Fibroblast of villous mesenchyme (primary cell): ENCODE measurements at regions not wholly inside any gene's neighbourhood (a gene's known extent, or its start where the extent isn't known, plus 50 kb on each side); places are given as distances from the start of the nearest gene placed in this dataset.

Experiments used
- DNase-seq: peaks from one replicate; pipeline ENCODE4 v3.0.0-alpha.2; 2010; ENCODE audit warnings: low read depth
- H3K4me3 ChIP-seq: 2 replicates; pipeline ENCODE4 v1.5.1; 2011; ENCODE audit warnings: low read depth, mild to moderate bottlenecking, low read length
- CTCF ChIP-seq: IDR thresholded peaks from 2 replicates; pipeline ENCODE4 v1.5.1; 2012; ENCODE audit warnings: low read depth, mild to moderate bottlenecking, low read length; ENCODE audit not compliant: insufficient read depth

DNA sequence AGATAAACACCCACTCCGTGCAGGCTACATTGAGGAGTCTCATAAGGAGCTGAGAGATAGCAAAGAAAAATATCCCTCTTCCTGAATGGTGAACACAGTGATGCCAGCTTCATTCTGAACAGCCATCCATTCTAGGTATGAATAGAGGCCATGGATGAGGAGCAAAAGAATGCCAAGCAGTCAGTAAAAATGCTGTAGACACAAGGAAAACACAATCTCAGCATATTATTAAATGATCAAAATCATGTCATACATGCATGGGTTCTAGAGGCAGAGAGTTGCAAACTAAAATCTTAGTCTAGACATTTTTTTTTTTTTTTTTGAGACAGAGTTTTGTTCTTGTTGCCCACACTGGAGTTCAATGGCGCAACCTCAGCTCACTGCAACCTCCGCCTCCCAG is 313.0 kb downstream of the SOX9 start:
- no peak for TF ChIP-seq CTCF
- DNase-seq: no peak
- H3K4me3 ChIP-seq: no peak overlapping the region

DNA sequence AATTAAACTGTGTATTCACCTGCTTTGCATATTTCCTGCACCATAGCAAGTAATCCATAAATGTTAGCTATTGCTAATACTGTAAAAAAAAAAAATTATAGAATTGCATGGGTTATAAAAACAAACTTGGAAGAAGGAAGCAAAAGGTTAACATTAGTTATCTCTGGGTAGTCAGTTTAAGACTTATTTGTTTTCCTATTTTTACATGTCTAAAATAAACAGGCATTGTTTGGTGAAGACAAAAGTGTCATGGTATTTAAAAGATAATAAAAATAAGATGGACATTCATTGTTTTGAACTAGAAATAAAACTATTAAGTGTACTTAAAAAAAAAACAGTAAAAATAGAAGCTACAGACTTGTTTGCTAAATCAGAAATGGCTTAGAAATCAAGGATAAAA is 313.8 kb downstream of the SOX9 start:
- TF ChIP-seq CTCF: no peak
- H3K4me3 ChIP-seq: no peak overlapping the region
- DNase-seq: no peak

DNA sequence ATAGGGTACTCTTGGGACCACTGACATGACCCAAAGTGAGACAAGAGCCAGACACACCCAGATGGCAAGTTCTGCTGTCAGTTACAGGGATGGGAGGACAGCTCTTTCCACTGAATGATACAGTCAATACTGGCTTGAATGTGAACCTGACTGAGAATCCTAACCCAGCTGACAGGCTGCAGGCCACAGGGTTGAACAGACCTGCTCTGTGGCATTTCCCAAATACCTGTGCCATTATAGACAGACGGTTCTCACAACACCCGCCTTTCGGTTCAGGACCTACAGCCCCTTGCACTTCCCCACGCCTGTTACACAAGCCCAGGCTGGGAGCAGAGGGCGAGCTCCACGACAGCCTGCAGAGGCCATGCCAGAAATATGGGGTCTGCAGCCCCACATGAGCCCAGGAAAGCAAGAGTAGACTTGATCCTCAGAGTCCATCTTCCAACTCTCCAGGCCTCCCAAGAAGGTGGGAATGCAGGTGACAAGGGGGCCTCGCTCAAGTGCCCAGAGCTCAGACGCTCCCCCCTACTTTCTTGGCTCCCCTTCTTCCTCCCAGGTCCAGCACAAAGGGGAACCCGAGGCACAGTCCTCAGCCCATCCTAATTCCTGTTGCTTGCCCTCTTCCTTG is 314.3 kb downstream of the SOX9 start:
- no peak overlapping the region for H3K4me3 ChIP-seq
- no peak for DNase-seq
- TF ChIP-seq CTCF: no peak

GRCh38 chr17:72438783-72439182 is 318.0 kb downstream of the SOX9 start:
- no peak overlapping the region for H3K4me3 ChIP-seq
- TF ChIP-seq CTCF: no peak
- no peak for DNase-seq

- DNase-seq: no peak
- H3K4me3 ChIP-seq: no peak overlapping the region
- no peak for TF ChIP-seq CTCF
These were observed 319.2 kb downstream of the SOX9 start for GRCh38 chr17:72439893-72440502.

GRCh38 chr17:72440961-72441360 is 320.1 kb downstream of the SOX9 start:
- no peak for TF ChIP-seq CTCF
- no peak for DNase-seq
- H3K4me3 ChIP-seq: no peak overlapping the region

DNA sequence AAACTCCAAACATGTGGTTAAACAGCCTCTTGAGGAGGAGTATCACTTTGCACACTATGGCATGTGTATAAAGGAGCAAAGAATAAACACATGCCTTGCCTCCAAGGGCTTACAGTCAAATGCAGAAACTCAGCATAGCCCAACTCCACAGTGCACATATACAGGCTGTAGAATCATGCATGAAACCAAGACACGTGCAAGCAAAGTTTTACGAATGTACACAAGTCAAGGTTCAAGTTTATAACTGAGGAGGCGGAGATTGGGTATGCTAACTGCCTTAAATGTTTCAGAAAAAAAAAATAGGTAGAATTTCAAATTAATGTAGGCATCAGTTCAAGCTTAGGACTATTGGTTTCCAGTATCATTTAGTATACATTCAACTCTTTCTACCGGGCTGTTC is 321.1 kb downstream of the SOX9 start:
- no peak for TF ChIP-seq CTCF
- H3K4me3 ChIP-seq: no peak overlapping the region
- DNase-seq: no peak
